ENCODE measurements at regions not wholly inside any gene's neighbourhood (a gene's known extent, or its start where the extent isn't known, plus 50 kb on each side); places are given as distances from the start of the nearest gene placed in this dataset.

DNA sequence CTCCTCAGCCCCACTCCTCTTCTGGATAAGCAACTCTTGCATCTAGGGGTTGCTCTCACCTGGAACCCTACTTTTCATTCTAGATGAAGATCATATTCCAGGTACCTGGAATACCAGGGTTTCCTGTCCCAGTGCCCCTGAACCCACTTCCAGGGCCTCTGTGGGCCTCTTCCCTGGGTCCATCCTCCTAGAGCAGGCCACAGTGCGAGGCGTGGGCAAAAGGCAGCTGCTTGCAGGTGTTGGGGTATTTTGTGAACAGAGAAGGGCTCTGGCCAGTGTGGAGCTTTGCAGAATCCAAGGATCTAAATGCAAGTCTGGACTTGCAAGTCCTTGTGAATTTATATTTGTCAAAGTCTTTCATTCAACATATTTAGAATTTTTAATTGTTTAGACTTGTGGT, 240.4 kb upstream of the POU3F1 start:
- TF ChIP-seq TAF1 (IDR thresholded peaks at IDR 0.05; ENCODE audit: borderline replicate concordance, insufficient read depth, low read length) (no peak), REST (IDR thresholded peaks at IDR 0.05; ENCODE audit: insufficient read depth in 1 of 2, low read depth in 2 of 2, low read length in 2 of 2) (no peak), FOXP2 (optimal IDR thresholded peaks at IDR 0.05; ENCODE audit: borderline replicate concordance, extremely low read depth, extremely low read length, insufficient read depth) (no peak), SIN3A (IDR thresholded peaks at IDR 0.05; ENCODE audit: borderline replicate concordance, insufficient read depth, low read length) (no peak), POLR2AphosphoS5 (IDR thresholded peaks at IDR 0.05; ENCODE audit: low read depth, low read length) (no peak)

- TF ChIP-seq SIN3A (IDR thresholded peaks at IDR 0.05; ENCODE audit: borderline replicate concordance, insufficient read depth, low read length), result no peak
- no peak for TF ChIP-seq FOXP2 (optimal IDR thresholded peaks at IDR 0.05; ENCODE audit: borderline replicate concordance, extremely low read depth, extremely low read length, insufficient read depth)
- TF ChIP-seq POLR2AphosphoS5 (IDR thresholded peaks at IDR 0.05; ENCODE audit: low read depth, low read length), result no peak
- no peak for TF ChIP-seq REST (IDR thresholded peaks at IDR 0.05; ENCODE audit: insufficient read depth in 1 of 2, low read depth in 2 of 2, low read length in 2 of 2)
- TF ChIP-seq TAF1 (IDR thresholded peaks at IDR 0.05; ENCODE audit: borderline replicate concordance, insufficient read depth, low read length), result no peak
Measured at GRCh38 chr1:38285807-38286530, 239.4 kb upstream of the POU3F1 start.

- TF ChIP-seq TAF1 (IDR thresholded peaks at IDR 0.05; ENCODE audit: borderline replicate concordance, insufficient read depth, low read length) (no peak), SIN3A (IDR thresholded peaks at IDR 0.05; ENCODE audit: borderline replicate concordance, insufficient read depth, low read length) (no peak), REST (IDR thresholded peaks at IDR 0.05; ENCODE audit: insufficient read depth in 1 of 2, low read depth in 2 of 2, low read length in 2 of 2) (no peak), FOXP2 (optimal IDR thresholded peaks at IDR 0.05; ENCODE audit: borderline replicate concordance, extremely low read depth, extremely low read length, insufficient read depth) (no peak), POLR2AphosphoS5 (IDR thresholded peaks at IDR 0.05; ENCODE audit: low read depth, low read length) (no peak)
Measured at GRCh38 chr1:38284953-38285352, 238.4 kb upstream of the POU3F1 start.

DNA sequence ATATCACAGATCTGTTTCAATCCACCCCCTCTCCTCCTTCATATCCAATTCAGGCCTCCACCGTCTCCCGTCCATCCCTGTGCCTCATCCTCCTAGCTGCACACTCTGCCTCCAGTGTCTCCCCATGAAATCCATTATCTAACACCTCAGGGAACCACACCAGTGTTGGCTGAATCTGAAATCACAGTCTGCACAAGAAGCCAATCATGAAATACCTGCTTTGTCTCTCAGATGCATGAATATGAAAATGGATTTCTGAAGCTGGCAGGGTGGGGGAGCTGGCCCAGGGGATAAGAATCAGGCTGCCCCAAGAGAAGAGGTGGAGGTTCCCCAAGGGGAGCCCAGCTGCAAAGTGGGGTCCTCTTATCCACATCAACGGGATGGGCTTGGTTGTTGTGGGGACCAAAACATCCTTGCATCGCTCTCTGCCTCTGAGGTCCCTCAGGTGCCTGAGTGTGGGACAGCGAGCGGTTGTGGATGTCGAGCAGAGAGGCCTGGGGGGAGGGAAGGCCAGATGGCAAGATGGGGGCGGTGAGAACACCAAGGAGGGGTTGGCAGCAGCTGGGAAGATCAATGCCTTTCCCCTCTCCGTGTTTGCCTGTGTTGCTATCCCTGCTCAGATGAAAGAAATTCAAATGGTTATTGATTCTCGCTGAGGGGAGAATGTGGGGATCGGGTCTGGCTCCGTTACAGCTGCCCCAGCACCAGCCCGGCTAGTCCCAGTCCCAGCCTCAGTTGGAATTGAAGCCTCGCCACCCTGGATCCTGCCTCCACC, 237.3 kb upstream of the POU3F1 start:
- TF ChIP-seq SIN3A (IDR thresholded peaks at IDR 0.05; ENCODE audit: borderline replicate concordance, insufficient read depth, low read length) (no peak), REST (IDR thresholded peaks at IDR 0.05; ENCODE audit: insufficient read depth in 1 of 2, low read depth in 2 of 2, low read length in 2 of 2) (no peak), TAF1 (IDR thresholded peaks at IDR 0.05; ENCODE audit: borderline replicate concordance, insufficient read depth, low read length) (no peak), FOXP2 (optimal IDR thresholded peaks at IDR 0.05; ENCODE audit: borderline replicate concordance, extremely low read depth, extremely low read length, insufficient read depth) (no peak)

Measured in PFSK-1 (cell line).